Adrenal gland (tissue), 9 donors: ENCODE measurements at regions not wholly inside any gene's neighbourhood (a gene's known extent, or its start where the extent isn't known, plus 50 kb on each side); places are given as distances from the start of the nearest gene placed in this dataset.

ENCODE experiments used
- DNase-seq, 7 donors: peaks; one replicate each; pipeline ENCODE4 v3.0.0-alpha.2; 2019 to 2020
- H3K27ac ChIP-seq, 5 donors: fragments of 200-600 bp; sonication (generic) in 4 of 5; 1 replicate in 3 of 5; 2 replicates in 2 of 5; pipeline versions ENCODE4 v1.5.1 to v1.8.0; 2016 to 2020; ENCODE audit warnings: mild to moderate bottlenecking in 1 of 5
- H3K27me3 ChIP-seq: fragments of 200-600 bp; 2 replicates; pipeline ENCODE4 v1.8.0; 2021
- H3K36me3 ChIP-seq, 2 donors: fragments of 200-600 bp; replicated peaks in 1 of 2; 1 replicate in 1 of 2; 2 replicates in 1 of 2; pipeline versions ENCODE4 v1.5.1 to v1.8.0; 2018 to 2022
- H3K4me1 ChIP-seq, 2 donors: fragments of 200-600 bp; replicated peaks in 1 of 2; 1 replicate in 1 of 2; 2 replicates in 1 of 2; pipeline versions ENCODE4 v1.5.1 to v1.8.0; 2018 to 2021
- H3K4me3 ChIP-seq, 4 donors: fragments of 200-600 bp; sonication (generic) in 3 of 4; one replicate each; pipeline ENCODE4 v1.5.1; 2016 to 2018
- H3K9me3 ChIP-seq, 3 donors: fragments of 200-600 bp; sonication (generic) in 1 of 3; replicated peaks in 1 of 3; 1 replicate in 2 of 3; 2 replicates in 1 of 3; pipeline versions ENCODE4 v1.5.1 to v1.8.0; 2016 to 2021
- CTCF ChIP-seq, 6 experiments: fragments of 450-650 bp in 4 of 6; fragments of 200-600 bp in 2 of 6; sonication (generic) in 1 of 6; IDR thresholded peaks; 1 replicate in 5 of 6; 2 replicates in 1 of 6; pipeline versions ENCODE4 v1.5.1 to v1.8.0; 2016 to 2021; ENCODE audit warnings: antibody characterized with exemption in 6 of 6, mild to moderate bottlenecking in 2 of 6, moderate library complexity in 1 of 6
- POLR2A ChIP-seq, 2 donors: fragments of 450-650 bp; IDR thresholded peaks; one replicate each; pipeline ENCODE4 v1.6.1; 2017; ENCODE audit warnings: antibody characterized with exemption in 2 of 2, mild to moderate bottlenecking in 2 of 2, moderate library complexity in 1 of 2
- WGBS, 4 donors: extraction: QIAGEN DNeasy Blood & Tissue Kit in 2 of 4; methylation state at CpG; one replicate each; pipeline versions ENCODE4 v1.1.5 to v1.1.7; 2013 to 2017; 5-methylcytosine and 5-hydroxymethylcytosine counted together
- intact Hi-C, 2 donors: fragments of 100-400 bp; cut with DNase I; formaldehyde crosslinking; loops; one replicate each; pipeline versions ENCODE4 v1.14.1 to v1.15.0; 2022 to 2023
- donor health status: healthy with polysubstance abuse.
- donor health status: Bipolar disorder and iron deficiency.
- donor health status: DM: yes; HTN: yes; CAD: no.
- donor health status: DM: no; HTN: no; CAD: no.
- donor health status: DM: no; HTN: no; CAD: no.

GRCh38 chr5:155684417-155684816, 642.5 kb upstream of the SGCD start:
- Histone ChIP-seq H3K4me1 (no peaks in the 10 kb centered on the region), H3K36me3 (no peaks in the 10 kb centered on the region), H3K9me3 (no peaks in the 10 kb centered on the region), H3K27me3 (no peaks in the 10 kb centered on the region), H3K4me3 (no peak overlapping the region), H3K27ac (no peak overlapping the region)
- TF ChIP-seq POLR2A (IDR thresholded peaks at IDR 0.05): no peak
- TF ChIP-seq CTCF (IDR thresholded peaks at IDR 0.05): no peak
- no peak for DNase-seq
- intact Hi-C loops: no loop called here

GRCh38 chr5:155686131-155686530, 640.8 kb upstream of the SGCD start:
- 27 to 56% (median 48%) methylated on average over 1 of the region's 1 CpG for WGBS, 4 donors

GRCh38 chr5:155689406-155689805, 637.6 kb upstream of the SGCD start:
- Histone ChIP-seq H3K4me3 (no peak overlapping the region), H3K27ac (no peak overlapping the region), H3K4me1 (no peaks in the 10 kb centered on the region), H3K27me3 (no peaks in the 10 kb centered on the region), H3K9me3 (no peaks in the 10 kb centered on the region), H3K36me3 (no peaks in the 10 kb centered on the region)
- intact Hi-C loops: no loop called here
- 17 to 30% (median 27%) methylated on average over 1 of the region's 1 CpG for WGBS, 4 donors
- DNase-seq: no peak
- TF ChIP-seq CTCF (IDR thresholded peaks at IDR 0.05): no peak

More at GRCh38 chr5:155686131-155686530, 640.8 kb upstream of the SGCD start:
- intact Hi-C loops: no loop called here
- Histone ChIP-seq H3K4me3 (no peak overlapping the region), H3K9me3 (no peaks in the 10 kb centered on the region), H3K36me3 (no peaks in the 10 kb centered on the region), H3K4me1 (no peaks in the 10 kb centered on the region), H3K27ac (no peak overlapping the region), H3K27me3 (no peaks in the 10 kb centered on the region)
- no peak for DNase-seq
- TF ChIP-seq CTCF (IDR thresholded peaks at IDR 0.05): no peak

- Histone ChIP-seq H3K4me3 (no peak overlapping the region), H3K27ac (no peak overlapping the region), H3K9me3 (no peaks in the 10 kb centered on the region), H3K4me1 (no peaks in the 10 kb centered on the region), H3K27me3 (no peaks in the 10 kb centered on the region), H3K36me3 (no peaks in the 10 kb centered on the region)
- TF ChIP-seq POLR2A (IDR thresholded peaks at IDR 0.05): no peak
- DNase-seq: no peak
- WGBS, 4 donors: 10 to 36% (median 25%) methylated on average over 1 of the region's 1 CpG
- intact Hi-C loops: no loop called here
Measured at GRCh38 chr5:155696362-155696761, 630.6 kb upstream of the SGCD start.

GRCh38 chr5:155697236-155697635, 629.7 kb upstream of the SGCD start:
- Histone ChIP-seq H3K27ac (no peak overlapping the region), H3K4me1 (no peaks in the 10 kb centered on the region), H3K9me3 (no peaks in the 10 kb centered on the region), H3K36me3 (no peaks in the 10 kb centered on the region), H3K4me3 (no peak overlapping the region), H3K27me3 (no peaks in the 10 kb centered on the region)
- WGBS, 4 donors: 70 to 79% (median 76%) methylated on average over 4 of the region's 4 CpGs
- no peak for DNase-seq
- intact Hi-C loops: no loop called here
- TF ChIP-seq POLR2A (IDR thresholded peaks at IDR 0.05): no peak
